NCI-H82 (cell line): ENCODE measurements at regions not wholly inside any gene's neighbourhood (a gene's known extent, or its start where the extent isn't known, plus 50 kb on each side); places are given as distances from the start of the nearest gene placed in this dataset.

ENCODE experiments used
- DNase-seq: peaks from one replicate; lab custom pipeline; 2025; lab: John Stamatoyannopoulos, UW

GRCh38 chr12:59230334-59230733, 310.0 kb upstream of the LRIG3 start:
- DNase-seq, result no peak

- no peak for DNase-seq
These were observed 298.8 kb upstream of the LRIG3 start for GRCh38 chr12:59219148-59219547.

- no peak for DNase-seq
These were observed 276.7 kb upstream of the LRIG3 start for GRCh38 chr12:59196989-59197388.

GRCh38 chr12:59194794-59195193, 274.5 kb upstream of the LRIG3 start:
- peak; percentile 4 for DNase-seq

GRCh38 chr12:59193476-59194050, 273.3 kb upstream of the LRIG3 start:
- DNase-seq, result no peak

- no peak for DNase-seq
These were observed 271.1 kb upstream of the LRIG3 start for GRCh38 chr12:59191372-59191771.

- no peak for DNase-seq
These were observed 266.1 kb upstream of the LRIG3 start for GRCh38 chr12:59186451-59186850.

- no peak for DNase-seq
These were observed 265.0 kb upstream of the LRIG3 start for GRCh38 chr12:59185295-59185694.

GRCh38 chr12:59182658-59183455, 262.6 kb upstream of the LRIG3 start:
- no peak for DNase-seq

- no peak for DNase-seq
These were observed 261.9 kb upstream of the LRIG3 start for GRCh38 chr12:59182191-59182590.

GRCh38 chr12:59181196-59181777, 261.0 kb upstream of the LRIG3 start:
- no peak for DNase-seq

- DNase-seq, result no peak
These were observed 258.9 kb upstream of the LRIG3 start for GRCh38 chr12:59179231-59179630.

GRCh38 chr12:59173695-59174094, 253.4 kb upstream of the LRIG3 start:
- no peak for DNase-seq

- DNase-seq, result peak; percentile 16
These were observed 248.3 kb upstream of the LRIG3 start for GRCh38 chr12:59168647-59169046.

GRCh38 chr12:59166457-59166856, 246.2 kb upstream of the LRIG3 start:
- no peak for DNase-seq

GRCh38 chr12:59164991-59165718, 244.9 kb upstream of the LRIG3 start:
- DNase-seq, result peak; percentile 72

- no peak for DNase-seq
These were observed 243.9 kb upstream of the LRIG3 start for GRCh38 chr12:59164226-59164625.

GRCh38 chr12:59158681-59159080, 238.4 kb upstream of the LRIG3 start:
- DNase-seq, result no peak

GRCh38 chr12:59158066-59158465, 237.8 kb upstream of the LRIG3 start:
- no peak for DNase-seq

- DNase-seq, result no peak
These were observed 235.1 kb upstream of the LRIG3 start for GRCh38 chr12:59155448-59155847.

- no peak for DNase-seq
These were observed 230.9 kb upstream of the LRIG3 start for GRCh38 chr12:59151243-59151642.

GRCh38 chr12:59149995-59150642, 229.8 kb upstream of the LRIG3 start:
- DNase-seq, result peak; percentile 96
